ENCODE measurements at regions not wholly inside any gene's neighbourhood (a gene's known extent, or its start where the extent isn't known, plus 50 kb on each side); places are given as distances from the start of the nearest gene placed in this dataset.
"Not testable (repeated sequence)": the region's sequence is repeated elsewhere in the genome, so short reads cannot be mapped to it uniquely, and the experiment has no call there.

DNA sequence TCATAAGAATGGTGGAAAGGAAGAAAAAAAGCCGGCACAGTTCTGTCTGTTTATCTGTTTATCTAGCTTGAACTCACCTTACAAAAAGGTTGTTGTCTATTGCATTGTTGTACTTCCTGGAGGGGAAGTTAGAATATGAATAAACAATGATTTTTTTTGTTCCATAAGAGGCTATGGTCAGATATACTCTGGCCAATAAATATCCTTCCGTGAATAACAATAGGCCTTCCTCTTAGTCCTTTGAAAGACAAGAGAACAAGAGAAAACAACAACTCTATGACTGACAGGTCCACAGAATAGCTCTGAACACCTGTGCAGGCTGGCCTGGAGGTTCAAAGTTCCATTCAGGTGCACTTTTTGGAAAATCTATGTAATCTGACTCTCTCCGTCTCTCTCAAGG, 192.8 kb upstream of the KRR1 start:
- no peak for DNase-seq (ENCODE audit: low read depth)

DNA sequence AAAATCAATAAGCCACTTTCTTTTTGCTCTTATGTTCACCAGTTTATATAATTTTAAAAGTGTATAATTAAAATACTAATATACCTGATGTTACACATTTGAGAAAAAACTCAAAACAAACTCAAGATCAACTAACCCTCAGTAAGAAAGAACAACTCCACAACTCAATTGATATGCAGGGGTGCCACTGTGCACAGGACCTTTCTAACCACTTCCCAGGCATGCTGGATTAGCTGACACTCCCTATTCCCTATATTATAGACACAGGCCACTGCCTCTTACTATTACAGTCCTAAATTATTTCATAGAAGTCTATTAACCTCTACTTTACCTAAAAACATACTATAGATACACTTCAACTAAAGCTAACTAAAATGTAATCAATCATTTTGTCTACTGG, 191.7 kb upstream of the KRR1 start:
- DNase-seq (ENCODE audit: low read depth): no peak

DNA sequence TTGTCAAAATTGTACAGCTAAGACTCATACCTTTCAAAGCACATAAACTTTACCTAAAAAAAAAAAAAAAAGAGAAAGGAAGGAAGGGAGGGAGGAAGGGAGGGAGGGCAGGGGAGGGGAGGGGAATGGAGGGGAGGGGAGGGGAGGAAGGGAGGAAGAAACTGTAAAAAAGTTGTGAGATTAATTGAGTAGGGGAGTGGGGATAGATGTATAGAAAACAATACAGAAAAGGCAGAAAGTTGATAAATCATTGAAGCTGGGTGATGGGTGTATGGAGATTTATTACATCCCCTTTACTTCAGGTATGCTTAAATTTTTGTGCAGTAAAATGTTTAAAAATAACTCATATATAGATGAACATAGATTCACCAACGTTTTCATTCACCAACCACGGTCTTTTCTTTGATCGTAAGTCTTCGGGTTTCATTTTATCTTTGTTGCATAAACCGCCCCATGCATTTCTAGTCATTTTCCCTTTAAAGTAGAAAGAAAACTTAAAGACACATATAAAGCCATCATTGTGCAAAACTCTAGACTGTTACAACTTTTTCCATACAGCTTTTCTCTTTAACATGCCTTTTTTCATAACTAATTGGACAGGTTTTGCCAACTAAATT, 191.2 kb upstream of the KRR1 start:
- no peak for DNase-seq (ENCODE audit: low read depth)

DNA sequence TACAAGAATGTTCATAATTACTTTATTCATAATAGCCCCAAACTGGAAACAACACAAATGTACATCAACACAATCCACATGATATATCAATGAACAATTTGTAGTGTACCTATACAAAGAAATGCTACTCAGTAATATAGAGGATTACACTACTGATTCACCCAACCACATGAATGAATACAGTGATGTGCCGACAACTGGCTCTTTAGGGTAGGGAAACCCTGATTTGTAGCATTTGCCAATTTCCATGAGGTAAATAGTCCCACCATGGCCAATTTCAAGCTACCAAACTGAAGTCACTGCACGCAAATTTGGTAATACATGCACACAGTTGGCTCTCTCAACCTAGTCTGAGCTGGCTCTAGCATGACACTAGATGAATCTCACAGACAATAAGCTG, 190.4 kb upstream of the KRR1 start:
- no peak for DNase-seq (ENCODE audit: low read depth)

DNA sequence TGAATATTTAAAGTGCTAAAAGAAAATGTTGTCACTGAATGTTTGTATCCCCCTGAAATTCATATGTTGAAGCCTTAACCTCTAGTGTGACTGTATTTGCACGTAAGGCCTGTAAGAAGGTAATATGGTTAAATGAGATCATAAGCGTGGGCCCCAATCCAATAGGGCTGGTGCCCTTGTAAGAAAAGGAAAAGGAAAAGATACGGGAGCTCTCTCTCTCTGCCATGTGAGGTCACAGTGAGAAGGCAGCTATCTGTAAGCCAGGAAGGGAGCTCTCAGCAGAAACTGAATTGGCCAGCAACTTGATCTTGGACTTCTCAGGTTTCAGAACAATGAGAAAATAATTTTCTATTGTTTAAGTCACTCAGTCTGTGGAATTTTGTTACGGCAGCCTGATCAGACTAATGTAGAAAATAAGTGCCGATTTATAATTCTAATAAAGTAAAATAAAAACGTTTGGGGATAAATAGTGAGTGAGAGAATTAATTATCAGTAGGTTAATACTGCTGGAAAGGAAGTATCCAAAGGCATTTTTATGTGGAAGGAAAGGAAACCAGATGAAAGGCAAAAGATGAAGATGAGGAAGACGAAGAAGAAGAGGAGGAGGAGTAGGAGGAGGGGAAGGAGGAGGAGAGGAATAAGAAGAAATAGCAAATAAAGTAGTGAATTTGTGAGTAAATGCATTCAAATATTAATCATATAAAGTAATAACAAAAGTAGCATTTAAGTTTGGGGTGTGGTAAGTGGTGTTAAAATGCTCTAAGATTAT, 188.5 kb upstream of the KRR1 start:
- no peak for DNase-seq (ENCODE audit: low read depth)

DNA sequence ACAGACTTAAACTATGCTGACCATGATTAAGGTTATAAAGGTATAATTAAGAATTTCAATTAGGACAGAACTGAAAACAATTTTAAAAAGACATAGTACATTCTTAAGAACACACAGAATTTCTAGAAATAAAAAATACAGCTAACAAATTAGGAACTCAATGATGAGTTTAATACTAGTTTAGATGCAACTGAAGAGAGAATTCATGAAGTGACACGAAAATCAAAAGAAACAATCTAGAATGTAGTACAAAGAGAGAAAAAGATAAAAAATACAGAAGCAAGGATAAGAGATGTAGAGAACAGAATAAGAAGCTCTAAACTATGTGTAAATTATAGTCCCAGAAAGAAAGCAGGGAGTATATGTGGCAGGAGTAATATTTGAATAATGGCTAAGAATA, 187.8 kb upstream of the KRR1 start:
- DNase-seq (ENCODE audit: low read depth): no peak

DNA sequence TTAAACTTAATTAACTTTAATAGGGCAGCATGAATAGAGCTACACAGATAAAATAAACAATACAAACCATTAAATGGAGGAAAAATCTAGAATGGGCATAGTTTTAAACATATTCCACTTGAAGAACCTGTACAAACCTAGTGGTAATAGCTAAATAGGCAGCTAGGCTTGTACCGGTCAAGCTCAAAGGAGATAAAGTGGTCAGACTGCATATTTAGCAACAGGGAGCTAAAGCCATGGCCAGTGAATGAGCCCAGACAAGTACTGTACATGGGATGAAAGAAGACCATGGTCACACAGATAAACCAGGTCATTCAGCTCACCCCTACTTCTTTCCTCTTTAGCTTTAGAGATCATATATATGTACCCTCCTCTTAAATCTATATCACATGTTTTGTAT, 186.6 kb upstream of the KRR1 start:
- no peak for DNase-seq (ENCODE audit: low read depth)

DNA sequence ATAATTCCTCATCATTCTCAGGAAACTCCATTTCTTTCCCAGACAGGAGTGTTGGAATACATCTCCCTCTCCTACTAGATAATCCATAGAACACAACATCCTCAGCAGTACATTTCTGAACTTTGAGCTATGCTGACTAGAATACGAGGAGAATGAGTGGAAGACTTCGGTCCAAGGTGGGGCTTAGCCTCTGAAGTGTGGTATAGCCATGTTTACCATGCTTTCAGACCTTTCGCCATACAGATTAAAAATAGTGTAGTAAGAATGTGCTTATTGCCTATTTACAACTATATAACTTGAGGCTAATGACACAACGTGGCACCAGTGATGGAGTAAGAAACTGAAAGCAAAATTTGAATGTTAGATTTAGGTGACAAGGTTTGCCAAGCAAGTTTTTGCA, 184.5 kb upstream of the KRR1 start:
- DNase-seq (ENCODE audit: low read depth): no peak

DNA sequence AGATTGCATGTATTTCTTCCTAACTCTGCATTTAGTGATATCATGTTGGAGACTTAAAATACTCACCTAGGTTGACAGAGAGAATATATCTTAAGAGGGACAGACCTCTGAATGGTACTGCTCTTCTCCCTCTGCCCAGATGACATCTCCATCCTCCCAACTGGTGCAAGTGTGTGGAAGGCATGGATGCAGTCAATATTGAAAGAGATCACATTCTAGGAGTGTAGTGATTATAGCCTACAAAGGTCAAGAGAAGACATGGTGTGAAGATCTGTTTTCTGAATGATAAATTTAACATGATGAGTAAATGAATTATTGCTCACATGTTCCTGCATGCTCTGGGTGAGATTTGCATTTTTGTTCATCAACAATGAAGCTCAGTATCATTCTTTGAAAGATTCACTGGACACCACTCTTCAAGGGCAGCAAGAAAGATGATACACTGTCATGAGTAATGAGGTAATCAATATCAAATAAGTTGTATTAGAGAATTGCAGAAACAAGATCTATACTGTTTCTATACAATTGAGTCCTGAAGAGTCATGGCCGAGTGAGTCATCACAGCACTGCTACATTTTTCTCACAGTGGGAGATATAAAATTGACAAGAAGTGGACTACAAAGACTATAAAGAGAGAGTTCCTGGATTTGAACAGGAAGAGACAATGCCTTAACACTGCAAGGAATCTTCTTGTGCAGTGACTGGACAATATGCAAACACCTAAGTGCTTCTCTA, 183.3 kb upstream of the KRR1 start:
- DNase-seq (ENCODE audit: low read depth): no peak

DNA sequence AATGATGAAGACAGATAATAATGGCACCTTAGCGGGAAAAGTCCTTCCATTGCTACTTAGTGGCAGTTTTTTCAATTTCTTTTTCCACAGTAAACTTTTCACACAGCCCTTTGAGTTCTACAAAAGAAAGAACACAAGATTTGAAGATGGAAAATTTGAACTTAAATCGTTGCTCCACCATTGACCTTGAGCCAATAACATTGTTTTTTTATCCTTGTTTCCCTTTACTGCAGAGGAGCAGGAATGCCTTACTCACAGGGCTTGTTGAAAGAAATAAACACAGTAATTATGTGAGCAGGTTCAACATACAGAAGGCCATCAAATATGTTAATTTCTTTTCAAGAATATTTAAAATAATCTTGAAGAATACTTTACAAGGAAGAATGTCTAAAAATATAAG, 181.5 kb upstream of the KRR1 start:
- no peak for DNase-seq (ENCODE audit: low read depth)

DNA sequence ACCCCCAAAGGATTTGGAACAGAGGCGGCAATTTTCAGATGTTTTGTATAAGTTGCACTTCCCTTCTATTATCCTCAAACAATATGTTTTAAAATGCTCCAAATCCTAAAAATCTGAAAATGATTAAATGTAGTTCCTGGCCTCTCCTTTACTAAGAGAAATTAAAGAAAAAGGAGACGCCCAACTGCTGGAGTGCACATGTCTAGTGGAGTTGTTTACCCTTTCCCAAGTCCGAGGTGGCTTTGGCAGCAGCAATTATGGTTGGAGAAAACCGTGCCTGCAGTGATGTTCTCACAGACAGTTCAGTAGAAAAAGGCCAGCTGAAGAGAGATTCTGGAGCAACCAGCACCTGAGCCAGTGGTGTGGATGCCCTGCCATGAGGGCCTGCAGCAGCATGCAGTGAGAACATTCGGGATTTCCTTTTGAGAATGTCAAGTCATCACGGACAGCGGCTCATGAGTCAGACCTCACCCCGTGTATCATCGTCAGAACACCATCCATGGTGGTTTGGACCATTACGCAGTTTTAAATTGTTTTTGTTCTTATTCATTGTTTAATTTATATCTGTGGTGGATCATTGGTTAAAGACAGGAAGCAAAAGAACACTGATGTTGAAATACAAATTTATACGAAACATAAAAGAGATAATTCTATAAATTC, 179.0 kb upstream of the KRR1 start:
- peak; percentile 97 for DNase-seq (ENCODE audit: low read depth)

DNA sequence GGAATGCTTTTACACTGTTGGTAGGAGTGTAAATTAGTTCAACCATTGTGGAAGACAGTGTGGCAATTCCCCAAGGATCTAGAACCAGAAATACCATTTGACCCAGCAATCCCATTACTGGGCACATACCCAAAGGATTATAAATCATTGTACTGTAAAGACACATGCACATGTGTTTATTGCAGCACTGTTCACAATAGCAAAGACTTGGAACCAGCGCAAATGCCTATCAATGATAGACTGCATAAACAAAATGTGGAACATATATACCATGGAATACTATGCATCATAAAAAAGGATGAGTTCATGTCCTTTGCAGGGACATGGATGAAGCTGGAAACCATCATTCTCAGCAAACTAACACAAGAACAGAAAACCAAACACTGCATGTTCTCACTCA, 174.8 kb upstream of the KRR1 start:
- DNase-seq (ENCODE audit: low read depth): not testable (repeated sequence)

DNA sequence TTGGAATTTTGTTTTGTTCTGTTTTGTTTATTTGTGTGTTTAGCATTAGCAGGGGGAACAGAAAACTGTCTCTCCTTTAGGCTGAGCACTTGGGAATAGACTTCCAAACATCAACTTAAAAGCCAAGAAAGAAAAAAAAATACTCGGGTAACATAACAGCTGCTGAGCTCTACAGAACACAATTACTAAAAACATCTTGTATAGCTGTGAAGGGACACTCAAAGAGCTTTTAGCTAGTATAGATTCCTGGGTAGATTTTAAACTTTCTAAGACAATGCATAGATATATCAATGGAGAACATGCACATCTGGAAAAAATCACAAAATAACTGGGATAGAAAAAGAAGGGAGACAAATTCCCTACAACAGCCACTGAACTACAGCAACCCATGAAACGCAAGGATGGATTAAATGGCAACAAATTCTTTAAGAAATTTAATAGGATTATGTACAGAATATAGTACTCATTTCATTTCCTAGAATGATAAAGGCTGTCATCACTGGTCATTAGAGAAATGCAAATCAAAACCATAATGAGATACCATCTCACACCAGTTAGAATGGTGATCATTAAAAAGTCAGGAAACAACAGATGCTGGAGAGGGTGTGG, 174.3 kb upstream of the KRR1 start:
- no peak for DNase-seq (ENCODE audit: low read depth)

DNA sequence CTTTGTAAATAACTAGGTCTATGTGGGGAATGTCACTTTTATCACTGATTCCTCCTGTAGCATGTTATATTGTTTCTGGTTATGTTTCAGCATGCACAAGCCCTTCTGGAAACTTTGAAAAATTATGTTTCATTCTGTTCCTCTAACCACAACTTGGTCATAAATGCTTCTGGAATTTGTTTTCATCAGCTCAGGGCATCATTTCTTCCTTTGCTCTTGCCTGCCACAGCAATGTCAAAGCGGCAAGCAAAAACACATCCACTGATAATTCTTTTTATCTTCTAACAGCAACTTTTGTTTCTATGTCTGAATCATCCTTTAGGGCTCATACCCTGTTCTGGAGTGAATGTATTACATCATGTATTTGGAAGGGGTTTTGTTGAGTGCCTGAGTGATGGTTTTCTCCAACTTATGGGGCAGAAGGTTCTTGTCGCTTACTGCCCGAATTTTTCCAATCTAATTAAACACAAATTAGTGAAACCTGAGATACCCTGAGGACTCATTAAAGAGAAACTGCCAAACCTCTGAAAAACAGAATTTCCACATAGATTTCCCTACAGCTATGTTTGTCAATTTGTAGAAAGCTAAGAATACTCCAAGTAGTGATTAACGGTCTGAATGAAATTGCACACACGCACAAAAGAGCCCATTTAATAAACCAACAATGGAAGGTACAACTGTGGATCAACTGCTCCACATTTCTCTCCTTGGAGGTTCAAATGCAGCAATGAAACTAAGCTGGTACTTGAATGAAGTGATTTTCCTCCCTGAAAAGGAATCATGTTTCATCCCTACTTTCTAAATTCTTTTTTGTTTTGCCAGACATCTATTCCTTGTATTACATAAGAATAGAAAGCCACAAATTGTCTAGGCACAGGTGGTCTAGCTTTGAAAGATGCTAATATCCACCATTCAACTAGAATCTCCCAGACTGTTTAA, 173.5 kb upstream of the KRR1 start:
- no peak for DNase-seq (ENCODE audit: low read depth)

DNA sequence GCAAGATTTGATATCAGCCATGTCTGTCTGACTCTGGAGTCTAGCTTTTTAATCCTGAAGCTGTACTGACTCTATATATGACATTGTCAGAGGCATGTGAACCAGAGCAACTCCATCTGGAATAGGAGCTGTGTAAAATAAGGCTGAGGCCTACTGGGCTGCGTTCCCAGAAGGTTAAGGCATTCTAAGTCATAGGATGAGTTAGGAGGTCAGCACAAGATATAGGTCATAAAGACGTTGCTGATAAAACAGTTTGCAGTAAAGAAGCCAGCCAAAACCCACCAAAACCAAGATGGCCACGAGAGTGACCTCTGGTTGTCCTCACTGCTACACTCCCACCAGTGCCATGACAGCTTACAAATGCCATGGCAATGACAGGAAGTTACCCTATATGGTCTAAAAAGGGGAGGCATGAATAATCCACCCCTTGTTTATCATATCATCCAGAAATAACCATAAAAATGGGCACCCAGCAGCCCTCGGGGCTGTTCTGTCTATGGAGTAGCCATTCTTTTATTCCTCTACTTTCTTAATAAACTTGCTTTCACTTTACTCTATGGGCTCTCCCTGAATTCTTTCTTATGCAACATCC, 172.7 kb upstream of the KRR1 start:
- DNase-seq (ENCODE audit: low read depth): not testable (repeated sequence)

DNA sequence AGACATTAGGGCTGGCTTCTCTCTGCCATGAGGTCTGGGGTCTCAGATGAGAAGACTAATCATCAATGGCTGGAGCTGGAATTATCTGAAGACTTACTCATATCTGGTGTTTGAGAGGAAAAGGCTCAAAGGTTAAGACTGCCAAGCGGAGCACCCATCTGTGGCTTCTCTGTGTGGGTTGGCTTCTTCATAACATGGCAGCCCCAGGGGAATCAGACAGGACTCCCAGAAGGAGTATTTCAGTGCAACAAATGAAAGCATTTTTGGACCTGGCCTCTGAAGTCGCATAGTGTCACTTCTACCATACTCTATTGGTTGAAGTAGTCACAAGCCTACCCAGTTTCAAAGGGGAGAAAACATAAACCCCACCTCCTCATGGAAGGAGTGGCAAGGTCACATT, 171.8 kb upstream of the KRR1 start:
- no peak for DNase-seq (ENCODE audit: low read depth)

DNA sequence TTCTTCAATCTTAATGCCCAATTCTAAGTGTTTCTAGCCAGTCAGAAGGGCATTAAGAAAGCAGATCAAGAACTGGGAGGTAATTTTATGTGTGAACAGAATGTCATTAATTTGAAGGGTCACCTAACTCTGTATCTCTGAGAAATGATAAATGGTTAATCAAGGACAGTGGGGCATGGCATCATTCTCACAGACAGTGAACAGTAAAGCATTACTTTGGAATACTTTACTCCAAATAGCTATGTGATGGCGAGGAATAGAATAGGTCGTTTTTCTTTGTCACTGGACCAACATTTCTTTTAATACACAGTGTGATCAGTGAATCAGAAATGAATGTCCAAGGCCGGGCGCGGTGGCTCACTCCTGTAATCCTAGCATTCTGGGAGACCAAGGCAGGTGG, 166.1 kb upstream of the KRR1 start:
- DNase-seq (ENCODE audit: low read depth): no peak

DNA sequence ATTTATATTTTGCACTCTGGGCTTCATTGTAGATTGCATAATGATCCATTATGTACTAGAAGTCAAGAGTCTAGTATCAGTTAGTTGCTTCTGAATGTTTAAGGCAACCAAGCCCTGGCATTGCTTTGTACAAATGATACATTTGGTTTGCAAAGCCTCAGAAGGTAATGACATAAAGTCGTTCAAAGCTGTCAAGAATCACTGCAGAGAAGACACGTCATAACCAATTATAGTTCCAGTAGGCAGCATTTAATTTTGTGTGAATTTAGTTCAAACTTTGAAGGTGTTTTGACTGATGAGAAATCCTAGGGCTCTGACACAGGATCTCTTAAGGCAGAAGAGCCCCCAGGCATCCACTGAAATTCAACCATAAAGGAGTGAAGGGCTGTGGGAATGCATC, 163.0 kb upstream of the KRR1 start:
- no peak for DNase-seq (ENCODE audit: low read depth)

DNA sequence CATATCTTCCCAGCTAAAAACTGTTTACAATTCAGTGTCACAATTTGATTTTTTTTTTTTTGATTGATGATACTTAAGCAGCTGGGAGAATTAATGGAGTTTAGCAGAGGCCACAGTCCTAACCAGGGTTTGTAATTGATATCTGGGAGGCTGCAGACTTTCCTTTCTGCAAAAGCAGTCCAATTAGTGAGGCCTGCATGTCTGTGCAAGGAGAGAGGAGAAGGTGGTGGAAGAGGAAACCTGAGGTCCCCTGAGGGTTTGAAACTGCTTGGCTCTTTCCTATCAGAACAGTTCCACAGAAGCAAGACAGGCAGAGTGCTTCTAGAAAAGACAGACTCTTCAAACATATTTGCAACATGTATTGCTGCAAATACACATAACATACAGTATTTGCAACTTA, 160.8 kb upstream of the KRR1 start:
- no peak for DNase-seq (ENCODE audit: low read depth)

DNA sequence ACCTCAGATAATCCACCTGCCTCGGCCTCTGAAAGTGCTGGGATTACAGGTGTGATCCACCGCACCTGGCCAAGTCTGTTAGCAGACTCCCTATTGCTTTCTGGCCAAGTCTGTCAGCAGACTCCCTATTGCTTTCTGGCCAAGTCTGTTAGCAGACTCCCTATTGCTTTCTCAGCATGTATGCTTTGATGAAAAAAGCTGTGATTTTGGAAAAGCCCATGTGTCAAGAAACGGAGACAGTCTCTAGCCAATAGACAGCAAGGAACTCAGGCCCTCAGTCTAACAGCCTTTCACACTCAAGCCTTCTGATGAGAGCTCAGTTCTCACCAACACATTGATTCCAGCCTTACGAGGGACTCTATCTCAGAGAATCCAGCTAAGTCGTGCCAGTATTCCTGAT, 158.8 kb upstream of the KRR1 start:
- no peak for DNase-seq (ENCODE audit: low read depth)

DNA sequence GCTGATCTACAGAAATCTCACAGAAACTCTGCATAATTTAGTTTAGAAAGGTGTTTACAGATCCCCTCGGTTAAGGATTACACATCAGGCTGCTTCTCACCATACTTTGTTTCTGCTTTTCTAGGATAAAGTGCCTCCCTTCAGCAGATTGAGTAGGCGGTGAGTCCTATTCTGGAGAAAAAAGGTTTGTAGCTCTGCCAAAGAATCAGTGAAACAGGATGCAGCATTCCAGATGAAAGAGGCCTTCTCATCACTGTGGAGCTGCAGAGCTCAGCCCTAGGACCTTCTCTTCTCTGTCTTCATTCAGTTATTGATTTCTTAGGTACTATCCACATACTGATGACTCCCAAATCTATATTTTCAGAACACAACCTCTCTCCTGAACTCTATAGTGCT, 155.5 kb upstream of the KRR1 start:
- DNase-seq (ENCODE audit: low read depth): no peak

Data from HS-5 (cell line).